Activated CD4-positive, alpha-beta memory T cell treated with anti-CD3 and anti-CD28 coated beads for 36 hours (primary cell): ENCODE measurements at regions not wholly inside any gene's neighbourhood (a gene's known extent, or its start where the extent isn't known, plus 50 kb on each side); places are given as distances from the start of the nearest gene placed in this dataset.

Experiments used
- CTCF ChIA-PET: fragments of 350-600 bp; sonication (Branson Sonifier 250); formaldehyde crosslinking; loops from one replicate; lab custom pipeline; 2021; ENCODE audit warnings: antibody characterized with exemption, inconsistent platforms; lab: Charles Lee
- POLR2A ChIA-PET: fragments of 350-600 bp; sonication (Branson Sonifier 250); formaldehyde crosslinking; loops from one replicate; lab custom pipeline; 2021; ENCODE audit warnings: antibody characterized with exemption; lab: Charles Lee
- DNase-seq: peaks from one replicate; pipeline ENCODE4 v3.0.0-alpha.2; 2020
- H3K27ac Mint-ChIP-seq: one replicate; pipeline ENCODE4 v1.8.0; 2021; ENCODE audit warnings: mixed read lengths
- H3K27me3 Mint-ChIP-seq: one replicate; pipeline ENCODE4 v1.8.0; 2021; ENCODE audit warnings: mixed read lengths
- H3K36me3 Mint-ChIP-seq: one replicate; pipeline ENCODE4 v1.8.0; 2021; ENCODE audit warnings: mixed read lengths
- H3K4me1 Mint-ChIP-seq: one replicate; pipeline ENCODE4 v1.8.0; 2021; ENCODE audit warnings: low read depth, mixed read lengths
- H3K4me3 Mint-ChIP-seq: one replicate; pipeline ENCODE4 v1.8.0; 2021; ENCODE audit warnings: mild to moderate bottlenecking, mixed read lengths
- H3K9me3 Mint-ChIP-seq: one replicate; pipeline ENCODE4 v1.8.0; 2021; ENCODE audit warnings: mixed read lengths
- intact Hi-C: fragments of 100-400 bp; cut with micrococcal nuclease; formaldehyde crosslinking; loops from one replicate; pipeline ENCODE4 v1.15.1; 2023

DNA sequence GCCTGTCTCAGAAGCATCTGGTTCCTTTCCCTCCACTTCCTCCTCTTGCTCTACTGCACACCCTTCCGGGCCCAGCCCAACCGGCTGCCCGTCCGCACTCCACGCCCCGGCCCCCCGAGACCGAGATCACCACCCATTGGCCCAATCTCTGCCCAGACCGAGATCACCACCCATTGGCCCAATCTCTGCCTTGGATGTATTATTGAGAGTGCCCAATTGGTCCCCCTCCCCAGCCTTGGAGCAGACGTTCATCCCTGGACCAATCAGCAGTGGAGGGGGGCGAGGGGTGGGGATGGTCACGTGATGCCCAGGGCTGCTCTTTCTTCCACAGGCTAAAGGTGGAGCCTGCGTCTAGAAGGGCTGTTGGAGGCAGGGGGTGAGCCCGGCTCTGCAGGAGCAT lies 75.6 kb upstream of the TMEM132C start:
- ChIA-PET CTCF (no interaction called here), POLR2A (no interaction called here)

DNA sequence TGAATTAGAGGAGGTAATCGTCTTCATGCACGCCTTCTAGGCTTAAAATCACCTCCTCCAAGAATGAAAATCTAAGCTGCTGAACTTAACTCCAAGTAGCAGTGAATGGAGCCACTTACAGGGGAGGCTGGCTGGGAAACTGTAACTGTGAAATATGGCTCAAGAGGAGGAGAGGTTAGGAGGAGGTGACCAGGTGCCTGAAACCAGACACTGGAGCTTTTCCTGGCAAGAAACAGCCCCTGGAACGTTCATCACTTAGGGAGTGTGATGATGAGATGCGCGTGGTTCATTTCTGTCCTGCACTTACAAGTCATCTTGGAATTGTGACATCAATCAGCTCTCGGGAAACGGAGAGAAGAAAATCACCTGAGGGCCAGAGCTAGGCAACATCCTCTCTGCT lies 62.3 kb upstream of the TMEM132C start:
- H3K9me3 Mint-ChIP-seq, result peaks cover 12% of the 10 kb centered on the region
- POLR2A ChIA-PET, result no interaction called here
- no peaks in the 10 kb centered on the region for H3K36me3 Mint-ChIP-seq
- DNase-seq, result no peak
- H3K4me1 Mint-ChIP-seq, result no peaks in the 10 kb centered on the region
- intact Hi-C loops, result no loop called here
- CTCF ChIA-PET, result no interaction called here
- no peaks in the 10 kb centered on the region for H3K27me3 Mint-ChIP-seq
- no peak overlapping the region for H3K27ac Mint-ChIP-seq
- no peak overlapping the region for H3K4me3 Mint-ChIP-seq

More for the DNA sequence above, 75.6 kb upstream of the TMEM132C start:
- intact Hi-C loops, result no loop called here
- H3K9me3 Mint-ChIP-seq, result peaks cover 9% of the 10 kb centered on the region
- H3K36me3 Mint-ChIP-seq, result no peaks in the 10 kb centered on the region
- H3K4me3 Mint-ChIP-seq, result no peak overlapping the region
- H3K27ac Mint-ChIP-seq, result no peak overlapping the region
- DNase-seq, result no peak
- no peaks in the 10 kb centered on the region for H3K27me3 Mint-ChIP-seq
- H3K4me1 Mint-ChIP-seq, result no peaks in the 10 kb centered on the region

DNA sequence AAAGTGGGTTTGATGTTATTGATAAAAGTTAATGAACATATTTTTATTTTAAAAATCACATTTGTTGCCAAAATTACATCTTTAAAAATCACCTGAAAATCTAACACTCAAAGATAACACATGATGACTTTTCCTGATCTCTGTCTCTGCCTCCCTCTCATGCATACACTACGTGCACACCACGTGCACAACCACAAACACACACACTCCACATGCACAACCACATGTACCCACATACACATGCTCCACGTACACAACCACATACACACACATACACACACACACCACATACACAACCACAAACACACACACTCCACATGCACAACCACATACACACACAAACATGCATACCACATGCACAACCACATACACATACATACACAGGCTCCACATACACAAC lies 61.8 kb upstream of the TMEM132C start:
- peaks cover 9% of the 10 kb centered on the region for H3K9me3 Mint-ChIP-seq
- ChIA-PET POLR2A (no interaction called here), CTCF (no interaction called here)
- no peak overlapping the region for H3K27ac Mint-ChIP-seq
- H3K27me3 Mint-ChIP-seq, result no peaks in the 10 kb centered on the region
- intact Hi-C loops, result no loop called here
- H3K4me1 Mint-ChIP-seq, result no peaks in the 10 kb centered on the region
- no peak overlapping the region for H3K4me3 Mint-ChIP-seq
- no peaks in the 10 kb centered on the region for H3K36me3 Mint-ChIP-seq
- DNase-seq, result no peak

DNA sequence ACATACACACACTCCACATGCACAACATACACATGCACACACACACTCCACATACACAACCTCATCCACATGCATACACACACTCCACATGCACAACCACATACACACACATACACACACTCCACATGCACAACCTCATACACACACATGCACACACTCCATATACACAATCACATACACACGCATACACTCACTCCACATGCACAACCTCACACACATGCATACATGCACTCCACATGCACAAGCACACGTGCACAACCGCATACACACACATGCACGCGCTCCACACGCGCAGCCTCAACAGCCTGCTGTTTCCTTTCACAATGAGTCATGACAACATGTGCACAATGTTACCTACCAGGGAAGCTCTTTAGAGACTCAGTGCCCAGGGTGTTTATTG lies 61.2 kb upstream of the TMEM132C start:
- ChIA-PET CTCF (no interaction called here), POLR2A (no interaction called here)
- intact Hi-C loops, result no loop called here
- DNase-seq, result no peak
- H3K4me3 Mint-ChIP-seq, result no peak overlapping the region
- no peaks in the 10 kb centered on the region for H3K4me1 Mint-ChIP-seq
- H3K9me3 Mint-ChIP-seq, result peaks cover 5% of the 10 kb centered on the region
- no peak overlapping the region for H3K27ac Mint-ChIP-seq
- no peaks in the 10 kb centered on the region for H3K36me3 Mint-ChIP-seq
- H3K27me3 Mint-ChIP-seq, result no peaks in the 10 kb centered on the region
